Spleen (tissue), 11 donors: ENCODE measurements at regions not wholly inside any gene's neighbourhood (a gene's known extent, or its start where the extent isn't known, plus 50 kb on each side); places are given as distances from the start of the nearest gene placed in this dataset.

Experiments
- DNase-seq: peaks from one replicate; pipeline ENCODE4 v3.0.0-alpha.2; 2020
- H3K27ac ChIP-seq, 8 donors: fragments of 200-600 bp; sonication (generic) in 7 of 8; 1 replicate in 4 of 8; 2 replicates in 4 of 8; pipeline versions ENCODE4 v1.5.0 to v1.8.0; 2016 to 2021; ENCODE audit warnings: inconsistent platforms in 4 of 8, mild to moderate bottlenecking in 4 of 8, moderate library complexity in 1 of 8
- H3K27me3 ChIP-seq, 7 donors: fragments of 200-600 bp; sonication (generic) in 6 of 7; replicated peaks in 1 of 7; 1 replicate in 4 of 7; 2 replicates in 3 of 7; pipeline versions ENCODE4 v1.5.0 to v1.8.0; 2016 to 2021; ENCODE audit warnings: inconsistent platforms in 3 of 7, mild to moderate bottlenecking in 1 of 7
- H3K36me3 ChIP-seq, 6 donors: fragments of 200-600 bp; sonication (generic) in 5 of 6; 1 replicate in 4 of 6; 2 replicates in 2 of 6; pipeline versions ENCODE4 v1.5.0 to v1.8.0; 2016 to 2021; ENCODE audit warnings: inconsistent platforms in 2 of 6
- H3K4me1 ChIP-seq, 6 donors: fragments of 200-600 bp; sonication (generic) in 5 of 6; 1 replicate in 3 of 6; 2 replicates in 3 of 6; pipeline versions ENCODE4 v1.5.0 to v1.8.0; 2016 to 2021; ENCODE audit warnings: inconsistent platforms in 3 of 6
- H3K4me3 ChIP-seq, 8 donors: fragments of 200-600 bp; sonication (generic) in 7 of 8; 1 replicate in 4 of 8; 2 replicates in 4 of 8; pipeline versions ENCODE4 v1.5.0 to v1.8.0; 2016 to 2021; ENCODE audit warnings: inconsistent platforms in 4 of 8, mild to moderate bottlenecking in 4 of 8, moderate library complexity in 2 of 8
- H3K9me3 ChIP-seq, 8 donors: fragments of 200-600 bp; sonication (generic) in 7 of 8; 1 replicate in 4 of 8; 2 replicates in 4 of 8; pipeline versions ENCODE4 v1.5.0 to v1.8.0; 2016 to 2021; ENCODE audit warnings: inconsistent platforms in 4 of 8
- CTCF ChIP-seq, 11 experiments: fragments of 200-600 bp in 7 of 11; fragments of 450-650 bp in 4 of 11; sonication (generic) in 4 of 11; IDR thresholded peaks in 8 of 11; conservative IDR thresholded peaks in 3 of 11; 1 replicate in 7 of 11; 2 replicates in 4 of 11; pipeline versions ENCODE4 v1.4.0 to v1.8.0; 2016 to 2021; ENCODE audit warnings: antibody characterized with exemption in 11 of 11, inconsistent platforms in 4 of 11, mild to moderate bottlenecking in 1 of 11
- POLR2A ChIP-seq, 3 donors: fragments of 450-650 bp; IDR thresholded peaks; one replicate each; pipeline ENCODE4 v1.5.1; 2017; ENCODE audit warnings: antibody characterized with exemption in 3 of 3, mild to moderate bottlenecking in 1 of 3
- POLR2AphosphoS5 ChIP-seq, 3 donors: sonication (generic); formaldehyde crosslinking; IDR thresholded peaks; one replicate each; pipeline ENCODE4 v1.5.1; 2017; ENCODE audit warnings: antibody characterized with exemption in 3 of 3
- WGBS, 5 donors: extraction: QIAGEN DNeasy Blood & Tissue Kit in 3 of 5; methylation state at CpG; one replicate each; pipeline versions ENCODE4 v1.1.5 to v1.1.7; 2013 to 2018; 5-methylcytosine and 5-hydroxymethylcytosine counted together
- intact Hi-C: fragments of 100-400 bp; cut with DNase I; formaldehyde crosslinking; loops from one replicate; pipeline ENCODE4 v1.15.0; 2023; ENCODE audit warnings: low total_unique reads
- donor health status: healthy with polysubstance abuse.
- donor health status: DM: no; HTN: no; CAD: no; lungs with moderate emphysema.
- donor health status: DM: no; HTN: no; CAD: no.
- donor health status: Bipolar disorder and iron deficiency.
- donor health status: healthy.
- donor health status: DM: no; HTN: no; CAD: no.
- donor health status: DM: yes; HTN: yes; CAD: no.

DNA sequence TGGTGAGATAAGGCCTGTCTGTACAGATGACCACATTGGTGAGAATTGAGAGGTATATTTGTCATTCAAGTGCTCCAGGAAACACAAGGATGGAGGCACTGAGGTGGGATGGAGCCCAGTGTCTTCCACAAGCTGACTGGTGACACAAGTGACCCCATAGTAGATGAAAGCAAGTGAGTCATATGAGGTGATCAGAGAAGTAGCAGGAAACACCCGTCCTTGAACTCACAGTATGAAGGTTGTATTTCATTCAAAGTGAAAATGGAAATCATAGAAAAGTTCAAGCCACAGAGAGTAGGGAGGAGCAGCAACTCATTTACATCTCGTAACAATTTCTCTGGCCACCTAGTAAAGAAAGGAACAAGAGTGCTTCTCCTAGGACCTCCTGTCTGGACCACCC is 609.8 kb downstream of the HS3ST4 start:
- TF ChIP-seq CTCF (IDR thresholded peaks at IDR 0.05 in 8 of 11, conservative IDR thresholded peaks at IDR 0.05 in 3 of 11) (no peak), POLR2AphosphoS5 (IDR thresholded peaks at IDR 0.05) (no peak), POLR2A (IDR thresholded peaks at IDR 0.05) (no peak)
- WGBS, 5 donors = 46 to 74% (median 64%) methylated on average over 2 of the region's 2 CpGs
- DNase-seq = no peak
- Histone ChIP-seq H3K27ac (no peak overlapping the region), H3K4me3 (no peak overlapping the region), H3K36me3 (no peaks in the 10 kb centered on the region), H3K9me3 (peaks cover 0 to 9% (median 0%) of the 10 kb centered on the region in 8 donors), H3K27me3 (peaks cover 0 to 6% (median 0%) of the 10 kb centered on the region in 7 donors), H3K4me1 (no peaks in the 10 kb centered on the region)
- intact Hi-C loops = no loop called here

GRCh38 chr16:26316683-26317464 is 625.1 kb downstream of the HS3ST4 start:
- H3K27ac ChIP-seq = no peak overlapping the region
- H3K27me3 ChIP-seq = no peaks in the 10 kb centered on the region
- H3K36me3 ChIP-seq = no peaks in the 10 kb centered on the region
- no peaks in the 10 kb centered on the region for H3K4me1 ChIP-seq
- no peaks in the 10 kb centered on the region for H3K9me3 ChIP-seq
- WGBS, 5 donors = 61 to 73% (median 67%) methylated on average over 12 of the region's 12 CpGs
- no peak for TF ChIP-seq CTCF (IDR thresholded peaks at IDR 0.05 in 8 of 11, conservative IDR thresholded peaks at IDR 0.05 in 3 of 11)
- no peak for TF ChIP-seq POLR2AphosphoS5 (IDR thresholded peaks at IDR 0.05)
- no peak for TF ChIP-seq POLR2A (IDR thresholded peaks at IDR 0.05)
- no peak overlapping the region for H3K4me3 ChIP-seq
- intact Hi-C loops = no loop called here
- no peak for DNase-seq

- no peak overlapping the region for H3K4me3 ChIP-seq
- no peak overlapping the region for H3K27ac ChIP-seq
- H3K9me3 ChIP-seq = no peaks in the 10 kb centered on the region
- no peak for TF ChIP-seq POLR2AphosphoS5 (IDR thresholded peaks at IDR 0.05)
- TF ChIP-seq CTCF (IDR thresholded peaks at IDR 0.05 in 8 of 11, conservative IDR thresholded peaks at IDR 0.05 in 3 of 11) = no peak
- no peak for TF ChIP-seq POLR2A (IDR thresholded peaks at IDR 0.05)
- H3K36me3 ChIP-seq = no peaks in the 10 kb centered on the region
- H3K4me1 ChIP-seq = no peaks in the 10 kb centered on the region
- H3K27me3 ChIP-seq = no peaks in the 10 kb centered on the region
- intact Hi-C loops = no loop called here
- no peak for DNase-seq
These were observed 626.1 kb downstream of the HS3ST4 start for GRCh38 chr16:26317885-26318284.

DNA sequence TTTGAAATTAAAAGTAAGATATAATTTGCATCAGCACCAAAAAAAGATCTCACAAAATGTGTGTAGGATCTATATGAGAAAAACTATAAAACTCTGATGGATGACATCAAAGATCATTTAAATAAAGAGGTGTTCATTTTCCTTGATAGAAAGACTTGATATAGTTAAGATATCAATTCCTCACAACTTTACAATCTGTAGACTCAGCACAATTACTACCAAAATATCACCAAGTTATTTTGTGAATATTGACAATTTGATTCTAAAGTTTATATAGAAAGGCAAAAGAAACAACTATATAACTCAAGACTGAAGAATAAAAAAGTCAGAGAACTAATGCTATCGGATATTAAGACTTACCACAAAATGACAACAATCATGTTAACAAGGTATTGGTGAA is 638.9 kb downstream of the HS3ST4 start:
- no peak overlapping the region for H3K4me3 ChIP-seq
- H3K27me3 ChIP-seq = no peaks in the 10 kb centered on the region
- TF ChIP-seq POLR2AphosphoS5 (IDR thresholded peaks at IDR 0.05) (no peak), POLR2A (IDR thresholded peaks at IDR 0.05) (no peak), CTCF (IDR thresholded peaks at IDR 0.05 in 8 of 11, conservative IDR thresholded peaks at IDR 0.05 in 3 of 11) (no peak)
- WGBS, 5 donors = 89 to 95% (median 93%) methylated on average over 1 of the region's 1 CpG
- no peaks in the 10 kb centered on the region for H3K4me1 ChIP-seq
- no peaks in the 10 kb centered on the region for H3K36me3 ChIP-seq
- intact Hi-C loops = no loop called here
- H3K9me3 ChIP-seq = peaks cover 0 to 24% (median 14%) of the 10 kb centered on the region in 8 donors
- H3K27ac ChIP-seq = no peak overlapping the region
- no peak for DNase-seq
